ENCODE measurements at regions not wholly inside any gene's neighbourhood (a gene's known extent, or its start where the extent isn't known, plus 50 kb on each side); places are given as distances from the start of the nearest gene placed in this dataset.

DNA sequence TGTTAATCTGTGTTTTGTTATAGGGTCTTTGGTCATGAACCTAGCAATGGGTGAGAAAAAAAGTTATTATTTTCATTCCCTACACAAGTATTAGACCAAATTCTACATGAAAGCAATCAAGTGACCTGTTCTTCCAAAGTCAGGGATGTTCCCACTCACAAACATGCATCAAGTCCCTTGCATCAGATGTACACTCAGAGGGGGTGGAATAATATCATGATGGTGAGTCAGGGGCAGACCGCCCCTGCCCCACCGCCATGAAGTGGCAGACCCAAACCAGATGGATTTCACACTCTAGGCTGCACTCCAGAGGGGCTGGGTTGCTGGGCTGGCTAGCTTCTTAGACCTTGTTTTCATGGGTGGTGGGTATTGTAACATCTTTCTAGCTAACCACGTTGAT lies 91.4 kb downstream of the ACAA2 start:
- TF ChIP-seq, protein P1, sequence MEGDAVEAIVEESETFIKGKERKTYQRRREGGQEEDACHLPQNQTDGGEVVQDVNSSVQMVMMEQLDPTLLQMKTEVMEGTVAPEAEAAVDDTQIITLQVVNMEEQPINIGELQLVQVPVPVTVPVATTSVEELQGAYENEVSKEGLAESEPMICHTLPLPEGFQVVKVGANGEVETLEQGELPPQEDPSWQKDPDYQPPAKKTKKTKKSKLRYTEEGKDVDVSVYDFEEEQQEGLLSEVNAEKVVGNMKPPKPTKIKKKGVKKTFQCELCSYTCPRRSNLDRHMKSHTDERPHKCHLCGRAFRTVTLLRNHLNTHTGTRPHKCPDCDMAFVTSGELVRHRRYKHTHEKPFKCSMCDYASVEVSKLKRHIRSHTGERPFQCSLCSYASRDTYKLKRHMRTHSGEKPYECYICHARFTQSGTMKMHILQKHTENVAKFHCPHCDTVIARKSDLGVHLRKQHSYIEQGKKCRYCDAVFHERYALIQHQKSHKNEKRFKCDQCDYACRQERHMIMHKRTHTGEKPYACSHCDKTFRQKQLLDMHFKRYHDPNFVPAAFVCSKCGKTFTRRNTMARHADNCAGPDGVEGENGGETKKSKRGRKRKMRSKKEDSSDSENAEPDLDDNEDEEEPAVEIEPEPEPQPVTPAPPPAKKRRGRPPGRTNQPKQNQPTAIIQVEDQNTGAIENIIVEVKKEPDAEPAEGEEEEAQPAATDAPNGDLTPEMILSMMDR (IDR thresholded peaks at IDR 0.05; ENCODE audit: insufficient read depth, low read length, poor library complexity, severe bottlenecking): no peak
- TF ChIP-seq EZH2phosphoT487 (conservative IDR thresholded peaks at IDR 0.05; ENCODE audit: low read length): no peak

Measured in SU-DHL-6 (cell line).